GM18868 (cell line): ENCODE measurements at regions not wholly inside any gene's neighbourhood (a gene's known extent, or its start where the extent isn't known, plus 50 kb on each side); places are given as distances from the start of the nearest gene placed in this dataset.
"Not testable (repeated sequence)": the region's sequence is repeated elsewhere in the genome, so short reads cannot be mapped to it uniquely, and the experiment has no call there.

Experiments
- ATAC-seq: cut with Tn5 transposase; IDR thresholded peaks from one replicate; pipeline ENCODE4 v1.9.1; 2021; ENCODE audit warnings: mild to moderate bottlenecking, moderate library complexity; ENCODE audit not compliant: unreplicated experiment

DNA sequence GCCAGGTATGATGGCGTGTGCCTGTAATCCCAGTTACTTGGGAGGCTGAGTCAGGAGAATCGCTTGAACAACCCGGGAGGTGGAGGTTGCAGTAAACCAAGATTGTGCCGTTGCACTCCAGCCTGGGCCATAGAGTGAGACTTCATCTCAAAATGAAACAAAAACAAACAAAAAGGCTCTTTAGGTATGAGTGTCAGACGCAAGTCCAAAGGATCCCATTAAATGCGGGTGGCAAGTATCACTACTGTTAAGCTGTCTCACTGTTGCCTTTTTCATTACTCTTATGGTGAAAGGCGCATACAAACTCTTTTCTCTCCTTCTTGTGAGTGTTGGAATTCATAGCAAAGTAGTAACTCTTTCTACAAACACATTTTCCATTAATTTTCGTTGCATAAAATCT, 688.5 kb upstream of the CHD1 start:
- ATAC-seq = no peak

GRCh38 chr5:99614888-99615287, 686.1 kb upstream of the CHD1 start:
- ATAC-seq = no peak

DNA sequence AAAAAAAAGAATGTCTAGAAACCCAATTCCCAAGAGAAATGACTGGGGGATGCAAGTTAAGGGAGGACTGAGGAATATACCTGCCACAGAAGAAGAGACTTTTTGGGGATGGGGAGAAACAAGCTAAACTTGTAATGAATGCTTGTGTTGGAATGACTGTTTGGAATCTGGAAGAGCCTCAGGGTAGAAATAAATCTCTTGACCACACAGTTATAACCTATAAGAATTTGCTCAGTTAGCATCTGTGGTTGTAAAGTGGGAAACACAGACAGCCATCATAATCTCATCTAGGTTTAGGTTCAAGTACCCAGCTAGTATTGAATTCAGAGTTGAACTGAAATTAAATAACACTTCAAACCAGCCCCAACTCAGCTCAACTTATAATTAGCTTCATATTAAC, 678.3 kb upstream of the CHD1 start:
- no peak for ATAC-seq

GRCh38 chr5:99605904-99606303, 677.1 kb upstream of the CHD1 start:
- ATAC-seq = no peak

- ATAC-seq = no peak
Measured at GRCh38 chr5:99600952-99601351, 672.1 kb upstream of the CHD1 start.

GRCh38 chr5:99590806-99591205, 662.0 kb upstream of the CHD1 start:
- ATAC-seq = no peak

- ATAC-seq = no peak
Measured at GRCh38 chr5:99589424-99589823, 660.6 kb upstream of the CHD1 start.

DNA sequence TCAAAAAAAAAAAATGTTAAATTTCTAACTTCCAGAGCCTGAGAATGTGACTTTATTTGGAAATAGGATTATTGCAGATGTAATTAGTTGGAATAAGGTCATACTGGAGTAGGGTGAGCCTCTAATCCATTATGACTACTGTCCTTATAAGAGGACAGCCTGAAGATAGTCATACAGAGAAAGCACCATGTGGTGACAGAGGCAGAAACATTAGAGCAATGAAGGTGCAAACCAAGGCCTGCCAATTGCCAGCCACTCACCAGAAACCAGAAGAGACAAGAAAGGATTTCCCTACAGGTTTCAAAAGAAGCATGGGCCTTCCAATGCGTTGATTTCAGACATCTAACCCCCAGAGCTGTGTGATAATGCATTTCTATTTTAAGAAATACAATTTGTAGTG, 659.2 kb upstream of the CHD1 start:
- ATAC-seq = peak; percentile 66

DNA sequence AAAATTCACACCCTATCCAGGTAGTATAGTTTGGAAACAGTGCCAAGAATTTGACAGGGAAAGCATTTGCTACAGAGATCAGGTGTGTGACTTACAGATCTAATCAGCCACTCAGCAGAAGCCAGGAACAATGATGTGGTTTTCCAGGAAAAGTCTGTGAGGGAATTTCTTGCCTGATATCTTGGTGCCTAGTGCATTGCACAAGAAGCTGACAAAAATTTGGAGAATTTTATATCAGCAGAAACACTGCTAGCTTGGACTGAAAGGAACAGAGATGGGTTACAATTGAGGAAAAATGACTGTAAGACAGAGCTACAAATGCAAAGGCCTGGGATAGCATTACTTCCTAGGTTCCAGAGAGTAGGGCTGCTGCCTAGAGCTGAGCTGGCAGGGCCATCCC, 658.1 kb upstream of the CHD1 start:
- ATAC-seq = no peak

DNA sequence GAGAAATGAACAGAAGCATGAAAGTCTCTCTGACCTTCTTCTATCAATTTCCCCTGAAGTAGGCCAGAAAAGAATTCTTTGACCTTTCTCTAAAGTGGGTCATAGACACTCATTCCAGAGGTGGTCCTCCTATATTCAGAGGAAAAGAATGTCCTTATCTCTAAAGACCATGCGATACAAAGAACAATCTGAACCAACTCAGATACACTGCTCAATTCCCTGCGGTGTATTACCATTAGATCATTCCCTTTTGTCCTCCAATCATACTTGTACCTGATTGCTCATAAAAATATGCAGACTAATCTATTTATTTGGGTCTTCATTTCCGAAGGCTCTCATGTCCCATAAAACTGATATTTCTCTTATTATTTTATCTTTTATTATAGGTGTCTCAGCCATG, 652.4 kb upstream of the CHD1 start:
- ATAC-seq = not testable (repeated sequence)

DNA sequence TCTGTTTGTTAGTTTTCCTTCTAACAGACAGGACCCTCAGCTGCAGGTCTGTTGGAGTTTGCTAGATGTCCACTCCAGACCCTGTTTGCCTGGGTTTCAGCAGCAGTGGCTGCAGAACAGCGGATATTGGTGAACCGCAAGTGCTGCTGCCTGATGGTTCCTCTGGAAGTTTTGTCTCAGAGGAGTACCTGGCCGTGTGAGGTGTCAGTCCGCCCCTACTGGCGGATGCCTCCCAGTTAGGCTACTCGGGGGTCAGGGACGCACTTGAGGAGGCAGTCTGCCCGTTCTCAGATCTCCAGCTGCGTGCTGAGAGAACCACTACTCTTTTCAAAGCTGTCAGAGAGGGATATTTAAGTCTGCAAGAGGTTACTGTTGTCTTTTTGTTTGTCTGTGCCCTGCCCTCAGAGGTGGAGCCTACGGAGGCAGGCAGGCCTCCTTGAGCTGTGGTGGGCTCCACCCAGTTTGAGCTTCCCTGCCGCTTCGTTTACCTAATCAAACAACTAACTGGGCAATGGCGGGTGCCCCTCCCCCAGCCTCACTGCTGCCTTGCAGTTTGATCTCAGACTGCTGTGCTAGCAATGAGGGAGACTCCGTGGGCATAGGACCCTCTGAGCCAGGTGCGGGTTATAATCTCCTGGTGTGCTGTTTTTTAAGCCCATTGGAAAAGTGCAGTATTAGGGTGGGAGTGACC, 634.3 kb upstream of the CHD1 start:
- ATAC-seq = not testable (repeated sequence)

- ATAC-seq = no peak
Measured at GRCh38 chr5:99553211-99553810, 624.5 kb upstream of the CHD1 start.

DNA sequence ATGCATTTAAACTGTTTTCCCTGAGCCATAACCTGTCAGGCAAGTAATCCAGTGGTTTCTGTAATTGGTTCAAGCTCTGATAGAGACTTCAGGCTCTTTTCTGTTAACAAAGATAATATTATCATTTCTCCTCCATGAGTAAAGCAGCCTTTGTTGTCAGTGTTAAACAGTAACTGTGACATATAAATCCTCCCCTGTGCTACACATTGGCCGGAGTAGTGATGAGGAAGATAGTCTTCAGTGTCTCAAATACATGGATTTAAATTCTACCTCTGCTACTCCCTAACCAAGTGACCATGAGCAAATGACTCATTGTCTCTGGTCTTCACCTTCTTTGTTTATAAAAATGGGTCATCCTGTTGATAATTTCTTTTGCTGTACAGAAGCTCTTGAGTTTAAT, 615.5 kb upstream of the CHD1 start:
- ATAC-seq = no peak

GRCh38 chr5:99543841-99544240, 615.0 kb upstream of the CHD1 start:
- ATAC-seq = no peak

DNA sequence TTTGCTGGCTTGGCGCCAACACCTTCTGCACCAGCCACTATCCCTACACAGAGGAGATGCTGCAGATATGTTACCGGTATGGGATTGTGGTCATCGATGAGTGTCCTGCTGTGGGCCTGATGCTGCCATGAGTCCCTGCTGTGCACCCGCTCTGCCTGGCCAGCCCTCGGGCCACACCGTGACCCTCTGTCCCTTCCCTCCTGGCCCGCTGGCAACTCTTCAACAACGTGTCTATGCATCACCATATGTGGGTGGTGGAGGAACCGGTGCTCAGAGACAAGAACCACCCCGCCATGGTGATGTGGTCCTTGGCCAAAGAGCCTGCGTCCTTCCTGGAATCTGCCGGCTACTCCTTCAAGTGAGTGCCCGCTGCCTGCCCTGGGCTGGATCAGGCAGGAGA, 605.4 kb upstream of the CHD1 start:
- ATAC-seq = not testable (repeated sequence)

DNA sequence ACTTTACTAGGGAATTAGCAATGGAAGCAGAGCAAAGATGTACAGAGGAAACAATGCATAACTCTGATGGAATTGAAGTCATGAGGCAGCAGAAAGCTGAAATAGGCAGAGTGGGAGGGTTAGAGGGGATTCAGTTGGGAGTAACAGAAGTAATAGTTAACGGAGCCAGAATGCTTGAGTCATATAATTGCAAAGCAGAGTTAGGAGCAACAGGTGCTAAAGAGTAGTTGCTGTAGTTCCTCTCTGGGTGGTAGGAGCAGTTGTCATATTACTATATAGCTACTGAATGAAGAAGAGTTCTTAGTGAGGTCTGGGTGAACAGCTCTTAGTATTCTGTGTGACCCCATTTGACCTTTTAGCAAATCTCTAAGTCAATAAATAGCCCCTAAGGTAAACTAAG, 592.9 kb upstream of the CHD1 start:
- ATAC-seq = not testable (repeated sequence)

DNA sequence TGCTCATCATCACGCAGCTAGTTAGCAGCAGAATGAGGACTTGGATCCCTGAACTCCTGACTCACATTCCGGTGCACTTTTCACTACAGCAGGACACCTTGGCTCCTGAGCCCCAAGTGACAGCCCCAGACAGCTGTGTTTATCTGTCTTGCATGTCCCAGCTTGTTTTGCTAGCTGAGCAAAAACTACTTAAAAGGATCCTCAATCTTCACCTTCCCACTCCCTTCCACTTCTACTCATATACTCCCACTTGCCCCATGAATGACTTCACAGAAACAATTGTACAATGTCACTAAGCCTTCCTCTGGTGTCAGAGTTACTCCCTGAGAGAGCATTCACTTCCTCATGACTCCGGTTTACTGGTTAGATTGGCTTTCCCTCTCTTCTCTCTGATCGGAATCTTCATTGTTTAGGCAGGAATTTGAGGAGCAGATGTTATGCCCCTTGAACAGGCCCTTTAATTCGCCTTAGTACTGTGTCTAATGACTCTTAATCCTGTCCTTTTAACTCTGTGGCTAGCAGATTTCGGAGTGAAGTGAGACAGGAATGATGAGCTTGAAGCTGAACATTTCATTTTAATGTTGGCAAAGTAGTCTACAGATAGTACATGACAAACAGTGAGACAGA, 587.2 kb upstream of the CHD1 start:
- not testable (repeated sequence) for ATAC-seq

- not testable (repeated sequence) for ATAC-seq
Measured at GRCh38 chr5:99510237-99510866, 581.5 kb upstream of the CHD1 start.

DNA sequence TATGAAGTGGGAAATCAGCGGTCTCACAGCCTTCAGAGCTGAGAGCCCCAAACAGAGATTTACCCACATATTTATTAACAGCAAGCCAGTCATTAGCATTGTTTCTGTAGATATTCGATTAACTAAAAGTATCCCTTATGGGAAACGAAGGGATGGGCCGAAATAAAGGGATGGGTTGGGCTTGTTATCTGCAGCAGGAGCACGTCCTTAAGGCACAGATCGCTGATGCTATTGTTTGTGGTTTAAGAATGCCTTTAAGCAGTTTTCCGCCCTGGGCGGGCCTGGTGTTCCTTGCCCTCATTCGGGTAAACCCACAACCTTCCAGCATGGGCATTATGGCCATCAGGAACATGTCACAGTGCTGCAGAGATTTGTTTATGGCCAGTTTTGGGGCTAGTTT, 580.3 kb upstream of the CHD1 start:
- not testable (repeated sequence) for ATAC-seq

DNA sequence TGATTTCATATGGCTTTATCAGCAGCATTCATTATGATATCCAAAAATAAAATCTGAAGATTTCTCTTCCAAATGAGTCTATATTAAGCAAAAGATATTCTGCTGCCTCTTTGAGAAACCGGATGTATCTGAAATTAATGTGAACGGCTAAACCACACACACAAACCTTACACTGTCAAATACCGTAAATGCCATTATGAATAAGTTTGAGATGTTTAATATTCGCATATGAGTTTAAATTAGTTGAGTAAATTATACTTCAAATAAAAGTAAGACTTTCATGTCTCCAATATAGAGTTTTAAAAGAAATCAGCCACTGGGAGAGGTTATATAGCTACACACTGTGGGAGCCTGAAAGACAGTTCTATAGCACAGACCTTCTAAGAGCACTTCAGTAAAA, 566.6 kb upstream of the CHD1 start:
- ATAC-seq = not testable (repeated sequence)

GRCh38 chr5:99478450-99478849, 549.6 kb upstream of the CHD1 start:
- not testable (repeated sequence) for ATAC-seq

DNA sequence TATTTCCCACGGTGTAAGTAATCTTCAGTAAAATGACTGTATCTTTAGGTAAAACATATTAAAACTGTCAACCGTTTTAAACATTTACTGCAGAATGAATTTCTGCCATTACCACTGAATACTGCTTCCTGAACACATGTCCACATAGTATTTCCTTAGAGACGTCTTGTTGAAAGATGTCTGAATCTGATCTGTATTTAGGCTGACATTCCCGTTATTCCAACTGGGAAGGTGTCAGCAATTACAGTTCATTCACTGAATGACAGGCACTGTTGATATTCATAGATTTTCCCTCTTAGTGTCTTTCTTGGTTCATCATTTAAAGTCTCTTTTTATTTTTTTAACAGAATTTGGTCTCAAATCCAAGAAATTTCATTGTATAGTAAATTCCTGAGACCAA, 544.5 kb upstream of the CHD1 start:
- not testable (repeated sequence) for ATAC-seq
